ENCODE measurements at regions not wholly inside any gene's neighbourhood (a gene's known extent, or its start where the extent isn't known, plus 50 kb on each side); places are given as distances from the start of the nearest gene placed in this dataset.
A peak's percentile ranks its signal among the peaks of the same experiment; 100 is the strongest.

GRCh38 chr11:105226091-105226490 lies 86.5 kb upstream of the CARD18 start:
- no peak for DNase-seq

DNA sequence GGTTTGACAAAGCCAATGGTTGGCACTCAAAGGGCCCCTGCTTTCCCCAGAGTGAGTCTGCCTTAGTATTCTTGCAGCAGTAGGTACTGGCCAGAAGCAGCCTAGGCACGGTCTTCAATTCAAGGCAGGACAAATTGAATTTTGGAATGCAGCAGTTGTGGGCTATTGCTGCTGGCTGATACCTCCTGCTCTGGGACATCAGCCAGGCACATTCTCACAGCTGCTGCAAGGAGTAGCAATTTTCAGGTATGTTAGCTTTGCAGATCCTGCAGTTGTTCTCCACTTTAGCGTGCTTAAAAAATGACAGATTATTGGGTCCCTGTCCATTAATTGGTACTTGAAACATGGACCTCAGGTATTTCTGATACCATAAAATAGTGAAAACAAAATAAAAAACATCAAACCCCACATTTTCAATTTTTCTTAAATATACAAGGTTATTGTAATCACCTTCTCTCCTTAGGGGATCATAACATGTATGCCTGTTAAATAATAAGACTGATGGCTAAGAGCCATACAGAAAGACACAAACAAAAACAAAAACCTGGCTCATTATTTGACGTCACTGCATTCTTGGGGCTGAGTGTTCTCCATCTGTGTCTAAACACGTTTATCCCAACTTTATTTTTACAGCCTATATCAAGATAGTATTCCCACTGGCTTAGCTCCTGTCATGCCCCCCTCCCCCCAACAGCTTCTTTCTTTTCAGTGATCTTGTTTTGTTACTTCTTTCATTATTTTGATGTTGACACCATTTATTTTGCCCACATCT lies 85.1 kb upstream of the CARD18 start:
- H3K4me3 ChIP-seq (ENCODE audit: low read length): no peak overlapping the region
- no peaks in the 10 kb centered on the region for H3K27me3 ChIP-seq (ENCODE audit: low read length)
- no peaks in the 10 kb centered on the region for H4K20me1 ChIP-seq (ENCODE audit: insufficient read depth, low read depth, low read length)
- no peaks in the 10 kb centered on the region for H3K36me3 ChIP-seq (ENCODE audit: insufficient read depth, low read length)
- no peaks in the 10 kb centered on the region for H3K9me2 ChIP-seq (replicated peaks; ENCODE audit: insufficient read depth, low read length)
- no peak for DNase-seq
- H3K79me2 ChIP-seq (ENCODE audit: low read length): no peaks in the 10 kb centered on the region
- no peak overlapping the region for H3K9ac ChIP-seq (ENCODE audit: low read length)
- no peak overlapping the region for H3K27ac ChIP-seq (ENCODE audit: low read length)
- no peak overlapping the region for H2AFZ ChIP-seq (ENCODE audit: low read length)
- no peaks in the 10 kb centered on the region for H3K4me1 ChIP-seq (ENCODE audit: low read length)
- no peak overlapping the region for H3K4me2 ChIP-seq (ENCODE audit: low read depth, low read length, poor library complexity, severe bottlenecking)
- H3K9me3 ChIP-seq (ENCODE audit: low read length): no peaks in the 10 kb centered on the region

More at GRCh38 chr11:105226091-105226490, 86.5 kb upstream of the CARD18 start:
- no peaks in the 10 kb centered on the region for H3K9me3 ChIP-seq (ENCODE audit: low read length)
- H3K9ac ChIP-seq (ENCODE audit: low read length): no peak overlapping the region
- H4K20me1 ChIP-seq (ENCODE audit: insufficient read depth, low read depth, low read length): no peaks in the 10 kb centered on the region
- H3K27me3 ChIP-seq (ENCODE audit: low read length): no peaks in the 10 kb centered on the region
- no peaks in the 10 kb centered on the region for H3K36me3 ChIP-seq (ENCODE audit: insufficient read depth, low read length)
- H3K79me2 ChIP-seq (ENCODE audit: low read length): no peaks in the 10 kb centered on the region
- no peaks in the 10 kb centered on the region for H3K4me1 ChIP-seq (ENCODE audit: low read length)
- no peaks in the 10 kb centered on the region for H3K9me2 ChIP-seq (replicated peaks; ENCODE audit: insufficient read depth, low read length)
- no peak overlapping the region for H2AFZ ChIP-seq (ENCODE audit: low read length)
- no peak overlapping the region for H3K27ac ChIP-seq (ENCODE audit: low read length)
- no peak overlapping the region for H3K4me2 ChIP-seq (ENCODE audit: low read depth, low read length, poor library complexity, severe bottlenecking)
- no peak overlapping the region for H3K4me3 ChIP-seq (ENCODE audit: low read length)

GRCh38 chr11:105220121-105220520 lies 80.6 kb upstream of the CARD18 start:
- no peak for DNase-seq
- H3K4me3 ChIP-seq (ENCODE audit: low read length): no peak overlapping the region
- no peaks in the 10 kb centered on the region for H3K9me2 ChIP-seq (replicated peaks; ENCODE audit: insufficient read depth, low read length)
- H3K27ac ChIP-seq (ENCODE audit: low read length): no peak overlapping the region
- no peaks in the 10 kb centered on the region for H3K27me3 ChIP-seq (ENCODE audit: low read length)
- no peak overlapping the region for H2AFZ ChIP-seq (ENCODE audit: low read length)
- no peaks in the 10 kb centered on the region for H3K9me3 ChIP-seq (ENCODE audit: low read length)
- H3K9ac ChIP-seq (ENCODE audit: low read length): no peak overlapping the region
- no peaks in the 10 kb centered on the region for H3K4me1 ChIP-seq (ENCODE audit: low read length)
- H3K4me2 ChIP-seq (ENCODE audit: low read depth, low read length, poor library complexity, severe bottlenecking): no peak overlapping the region
- H4K20me1 ChIP-seq (ENCODE audit: insufficient read depth, low read depth, low read length): no peaks in the 10 kb centered on the region
- no peaks in the 10 kb centered on the region for H3K36me3 ChIP-seq (ENCODE audit: insufficient read depth, low read length)
- H3K79me2 ChIP-seq (ENCODE audit: low read length): no peaks in the 10 kb centered on the region

DNA sequence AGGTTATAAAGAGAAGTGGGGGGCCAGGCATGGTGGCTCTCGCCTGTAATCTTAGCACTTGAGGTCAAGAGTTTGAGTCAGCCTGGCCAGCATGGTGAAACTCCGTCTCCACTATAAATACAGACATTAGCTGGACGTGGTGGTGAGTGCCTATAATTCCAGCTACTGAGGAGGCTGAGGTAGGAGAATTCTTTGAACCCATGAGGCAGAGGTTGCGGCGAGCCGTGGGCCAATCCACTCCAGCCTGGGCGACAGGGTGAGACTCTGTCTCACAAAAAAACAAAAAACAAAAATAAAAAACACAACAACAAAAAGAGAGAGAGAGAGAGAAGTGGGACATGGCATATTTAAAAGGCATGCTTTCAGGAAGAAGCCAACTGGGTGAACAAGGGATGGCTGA lies 80.1 kb upstream of the CARD18 start:
- H3K79me2 ChIP-seq (ENCODE audit: low read length): no peaks in the 10 kb centered on the region
- no peak for DNase-seq
- H3K4me1 ChIP-seq (ENCODE audit: low read length): no peaks in the 10 kb centered on the region
- no peaks in the 10 kb centered on the region for H3K9me2 ChIP-seq (replicated peaks; ENCODE audit: insufficient read depth, low read length)
- H3K9ac ChIP-seq (ENCODE audit: low read length): no peak overlapping the region
- H4K20me1 ChIP-seq (ENCODE audit: insufficient read depth, low read depth, low read length): no peaks in the 10 kb centered on the region
- no peaks in the 10 kb centered on the region for H3K9me3 ChIP-seq (ENCODE audit: low read length)
- no peak overlapping the region for H3K4me3 ChIP-seq (ENCODE audit: low read length)
- no peak overlapping the region for H2AFZ ChIP-seq (ENCODE audit: low read length)
- H3K27ac ChIP-seq (ENCODE audit: low read length): no peak overlapping the region
- H3K27me3 ChIP-seq (ENCODE audit: low read length): no peaks in the 10 kb centered on the region
- no peak overlapping the region for H3K4me2 ChIP-seq (ENCODE audit: low read depth, low read length, poor library complexity, severe bottlenecking)
- H3K36me3 ChIP-seq (ENCODE audit: insufficient read depth, low read length): no peaks in the 10 kb centered on the region

GRCh38 chr11:105219269-105219668 lies 79.7 kb upstream of the CARD18 start:
- Histone ChIP-seq H3K4me2 (ENCODE audit: low read depth, low read length, poor library complexity, severe bottlenecking) (no peak overlapping the region), H4K20me1 (ENCODE audit: insufficient read depth, low read depth, low read length) (no peaks in the 10 kb centered on the region), H3K9me3 (ENCODE audit: low read length) (no peaks in the 10 kb centered on the region), H2AFZ (ENCODE audit: low read length) (no peak overlapping the region), H3K9ac (ENCODE audit: low read length) (no peak overlapping the region), H3K36me3 (ENCODE audit: insufficient read depth, low read length) (no peaks in the 10 kb centered on the region), H3K27ac (ENCODE audit: low read length) (no peak overlapping the region), H3K4me3 (ENCODE audit: low read length) (no peak overlapping the region), H3K27me3 (ENCODE audit: low read length) (no peaks in the 10 kb centered on the region), H3K79me2 (ENCODE audit: low read length) (no peaks in the 10 kb centered on the region), H3K4me1 (ENCODE audit: low read length) (no peaks in the 10 kb centered on the region), H3K9me2 (replicated peaks; ENCODE audit: insufficient read depth, low read length) (no peaks in the 10 kb centered on the region)
- DNase-seq: peak; percentile 52

DNA sequence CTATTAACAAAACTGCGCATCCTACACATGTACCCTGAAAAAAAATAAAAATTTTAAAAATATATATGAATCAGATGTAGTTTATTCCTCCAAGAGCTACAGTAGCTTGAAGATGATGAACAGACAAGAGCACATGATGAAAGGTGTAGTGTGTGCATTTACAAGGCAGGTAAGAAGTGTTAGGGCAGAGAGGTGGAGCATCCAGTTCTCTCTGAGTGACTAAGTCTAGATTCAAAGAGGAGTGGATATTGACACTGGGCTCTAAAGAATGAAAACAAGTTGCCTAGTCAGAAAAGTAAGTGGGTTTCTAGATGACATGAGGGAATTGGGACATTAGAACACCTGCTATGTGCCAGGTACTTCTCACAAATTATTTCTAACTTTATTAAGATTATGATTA lies 76.0 kb upstream of the CARD18 start:
- Histone ChIP-seq H3K79me2 (ENCODE audit: low read length) (no peaks in the 10 kb centered on the region), H3K4me1 (ENCODE audit: low read length) (no peaks in the 10 kb centered on the region), H2AFZ (ENCODE audit: low read length) (no peak overlapping the region), H3K9me3 (ENCODE audit: low read length) (no peaks in the 10 kb centered on the region), H4K20me1 (ENCODE audit: insufficient read depth, low read depth, low read length) (no peaks in the 10 kb centered on the region), H3K9ac (ENCODE audit: low read length) (no peak overlapping the region), H3K9me2 (replicated peaks; ENCODE audit: insufficient read depth, low read length) (no peaks in the 10 kb centered on the region), H3K36me3 (ENCODE audit: insufficient read depth, low read length) (no peaks in the 10 kb centered on the region), H3K27ac (ENCODE audit: low read length) (no peak overlapping the region), H3K4me3 (ENCODE audit: low read length) (no peak overlapping the region), H3K4me2 (ENCODE audit: low read depth, low read length, poor library complexity, severe bottlenecking) (no peak overlapping the region), H3K27me3 (ENCODE audit: low read length) (no peaks in the 10 kb centered on the region)
- DNase-seq: no peak

- Histone ChIP-seq H3K27me3 (ENCODE audit: low read length) (no peaks in the 10 kb centered on the region), H3K36me3 (ENCODE audit: insufficient read depth, low read length) (no peaks in the 10 kb centered on the region), H3K9me2 (replicated peaks; ENCODE audit: insufficient read depth, low read length) (no peaks in the 10 kb centered on the region), H3K79me2 (ENCODE audit: low read length) (no peaks in the 10 kb centered on the region), H3K9me3 (ENCODE audit: low read length) (no peaks in the 10 kb centered on the region), H2AFZ (ENCODE audit: low read length) (no peak overlapping the region), H3K4me1 (ENCODE audit: low read length) (no peaks in the 10 kb centered on the region), H3K4me3 (ENCODE audit: low read length) (no peak overlapping the region), H3K9ac (ENCODE audit: low read length) (no peak overlapping the region), H3K4me2 (ENCODE audit: low read depth, low read length, poor library complexity, severe bottlenecking) (no peak overlapping the region), H4K20me1 (ENCODE audit: insufficient read depth, low read depth, low read length) (no peaks in the 10 kb centered on the region), H3K27ac (ENCODE audit: low read length) (no peak overlapping the region)
- DNase-seq: no peak
Observed at GRCh38 chr11:105211806-105212554, 72.4 kb upstream of the CARD18 start.

DNA sequence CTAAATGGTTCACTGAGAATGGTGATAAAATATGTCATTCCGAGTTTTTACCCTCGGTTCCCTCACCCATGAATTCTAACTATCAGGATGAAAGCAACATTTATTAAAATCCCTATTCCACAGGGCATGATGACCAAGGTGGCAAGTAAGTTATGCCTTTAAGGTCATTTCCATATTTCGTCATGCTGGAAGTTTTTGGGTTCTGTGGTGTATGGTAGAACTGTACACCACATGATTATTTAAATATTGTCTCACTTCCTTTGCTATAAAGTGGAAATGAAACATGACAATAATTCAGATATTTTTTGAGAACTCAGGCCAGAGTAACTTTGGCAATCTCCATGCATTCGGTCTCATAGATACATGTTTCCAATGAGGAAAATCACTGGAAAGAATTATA lies 68.5 kb upstream of the CARD18 start:
- no peaks in the 10 kb centered on the region for H3K27me3 ChIP-seq (ENCODE audit: low read length)
- H3K9ac ChIP-seq (ENCODE audit: low read length): no peak overlapping the region
- H3K9me3 ChIP-seq (ENCODE audit: low read length): no peaks in the 10 kb centered on the region
- no peaks in the 10 kb centered on the region for H3K36me3 ChIP-seq (ENCODE audit: insufficient read depth, low read length)
- no peak overlapping the region for H3K4me3 ChIP-seq (ENCODE audit: low read length)
- H3K79me2 ChIP-seq (ENCODE audit: low read length): no peaks in the 10 kb centered on the region
- no peaks in the 10 kb centered on the region for H3K9me2 ChIP-seq (replicated peaks; ENCODE audit: insufficient read depth, low read length)
- H2AFZ ChIP-seq (ENCODE audit: low read length): no peak overlapping the region
- H3K4me2 ChIP-seq (ENCODE audit: low read depth, low read length, poor library complexity, severe bottlenecking): no peak overlapping the region
- H4K20me1 ChIP-seq (ENCODE audit: insufficient read depth, low read depth, low read length): no peaks in the 10 kb centered on the region
- no peaks in the 10 kb centered on the region for H3K4me1 ChIP-seq (ENCODE audit: low read length)
- H3K27ac ChIP-seq (ENCODE audit: low read length): no peak overlapping the region
- DNase-seq: no peak

Measured in Karpas-422 (cell line).